Natural killer cell (primary cell): ENCODE measurements at regions not wholly inside any gene's neighbourhood (a gene's known extent, or its start where the extent isn't known, plus 50 kb on each side); places are given as distances from the start of the nearest gene placed in this dataset.

ENCODE experiments used
- ATAC-seq, 3 donors: fragments of 150-1000 bp in 2 of 3; fragments of 200-7000 bp in 1 of 3; cut with Tn5 transposase; 1 replicate in 1 of 3; 2 replicates in 2 of 3; pipeline ENCODE4 v1.10.0; 2021; ENCODE audit warnings: mild to moderate bottlenecking in 2 of 3, moderate library complexity in 2 of 3
- DNase-seq, 2 donors: peaks; one replicate each; pipeline versions ENCODE4 v3.0.0 to v3.0.0-alpha.2; 2013 to 2021; ENCODE audit warnings: mixed read lengths in 1 of 2
- H3K27ac ChIP-seq: one replicate; pipeline ENCODE4 v1.5.1; 2013; ENCODE audit warnings: mild to moderate bottlenecking, low read length
- H3K27me3 ChIP-seq: one replicate; pipeline ENCODE4 v1.6.1; 2013; ENCODE audit warnings: low read length; ENCODE audit not compliant: control insufficient read depth, insufficient read depth
- H3K36me3 ChIP-seq: one replicate; pipeline ENCODE4 v1.6.1; 2013; ENCODE audit warnings: low read length; ENCODE audit not compliant: control insufficient read depth, insufficient read depth
- H3K4me1 ChIP-seq: one replicate; pipeline ENCODE4 v1.6.1; 2013; ENCODE audit warnings: low read length; ENCODE audit not compliant: control insufficient read depth, insufficient read depth
- H3K4me3 ChIP-seq: one replicate; pipeline ENCODE4 v1.5.1; 2013; ENCODE audit warnings: low read length
- H3K9me3 ChIP-seq: one replicate; pipeline ENCODE4 v1.6.1; 2013; ENCODE audit warnings: low read length; ENCODE audit not compliant: control insufficient read depth, insufficient read depth
- H3K27ac Mint-ChIP-seq, 2 donors: one replicate each; pipeline ENCODE4 v1.8.0; 2022; ENCODE audit warnings: mild to moderate bottlenecking in 2 of 2, mixed read lengths in 2 of 2, moderate library complexity in 1 of 2
- H3K27me3 Mint-ChIP-seq, 2 donors: one replicate each; pipeline ENCODE4 v1.8.0; 2022; ENCODE audit warnings: low read depth in 2 of 2, mixed read lengths in 2 of 2
- H3K36me3 Mint-ChIP-seq: one replicate; pipeline ENCODE4 v1.8.0; 2022; ENCODE audit warnings: mixed read lengths
- H3K4me1 Mint-ChIP-seq, 2 donors: one replicate each; pipeline ENCODE4 v1.8.0; 2022; ENCODE audit warnings: mixed read lengths in 2 of 2
- H3K4me3 Mint-ChIP-seq: one replicate; pipeline ENCODE4 v1.8.0; 2022; ENCODE audit warnings: mild to moderate bottlenecking, moderate library complexity, mixed read lengths
- H3K9me3 Mint-ChIP-seq, 2 donors: one replicate each; pipeline ENCODE4 v1.8.0; 2022; ENCODE audit warnings: mixed read lengths in 2 of 2
- CTCF ChIP-seq: fragments of 200-600 bp; IDR thresholded peaks from one replicate; pipeline ENCODE4 v1.8.0; 2022; ENCODE audit warnings: antibody characterized with exemption
- WGBS: methylation state at CpG from one replicate; pipeline ENCODE4 v1.1.7; 2013; ENCODE audit warnings: missing lambda C conversion rate; ENCODE audit not compliant: insufficient coverage; 5-methylcytosine and 5-hydroxymethylcytosine counted together
- intact Hi-C: fragments of 100-400 bp; cut with micrococcal nuclease; formaldehyde crosslinking; loops from one replicate; pipeline ENCODE4 v1.14.2; 2022

GRCh38 chr12:4161718-4162117, 111.8 kb upstream of the CCND2 start:
- ATAC-seq: no peak
- no peaks in the 10 kb centered on the region for H3K27me3 ChIP-seq
- H3K9me3 ChIP-seq: no peaks in the 10 kb centered on the region
- intact Hi-C loops: no loop called here
- H3K27ac Mint-ChIP-seq: no peak overlapping the region
- peaks cover 17 to 22% of the 10 kb centered on the region in 2 donors for H3K4me1 Mint-ChIP-seq
- H3K9me3 Mint-ChIP-seq: no peaks in the 10 kb centered on the region
- WGBS: 100% methylated on average over 2 of the region's 3 CpGs
- H3K27ac ChIP-seq: no peak overlapping the region
- no peaks in the 10 kb centered on the region for H3K36me3 ChIP-seq
- no peak for TF ChIP-seq CTCF
- no peak for DNase-seq
- no peaks in the 10 kb centered on the region for H3K27me3 Mint-ChIP-seq
- peaks cover 16% of the 10 kb centered on the region for H3K4me1 ChIP-seq
- no peak overlapping the region for H3K4me3 Mint-ChIP-seq
- no peaks in the 10 kb centered on the region for H3K36me3 Mint-ChIP-seq
- no peak overlapping the region for H3K4me3 ChIP-seq

- DNase-seq: no peak
- no peak overlapping the region for H3K27ac ChIP-seq
- peaks cover 27% of the 10 kb centered on the region for H3K4me1 ChIP-seq
- Mint-ChIP-seq H3K27ac (no peak overlapping the region), H3K27me3 (no peaks in the 10 kb centered on the region), H3K9me3 (no peaks in the 10 kb centered on the region), H3K36me3 (no peaks in the 10 kb centered on the region), H3K4me3 (no peak overlapping the region), H3K4me1 (peaks cover 29% of the 10 kb centered on the region in 2 donors)
- ATAC-seq: no peak
- no peak overlapping the region for H3K4me3 ChIP-seq
- TF ChIP-seq CTCF: no peak
- 80% methylated on average over 2 of the region's 2 CpGs for WGBS
- no peaks in the 10 kb centered on the region for H3K9me3 ChIP-seq
- no peaks in the 10 kb centered on the region for H3K27me3 ChIP-seq
- no peaks in the 10 kb centered on the region for H3K36me3 ChIP-seq
- intact Hi-C loops: no loop called here
These were observed 113.1 kb upstream of the CCND2 start for GRCh38 chr12:4160314-4161040.

- peaks cover 26 to 28% of the 10 kb centered on the region in 2 donors for H3K4me1 Mint-ChIP-seq
- intact Hi-C loops: no loop called here
- no peak for DNase-seq
- Histone ChIP-seq H3K27me3 (no peaks in the 10 kb centered on the region), H3K27ac (no peak overlapping the region), H3K9me3 (no peaks in the 10 kb centered on the region), H3K36me3 (no peaks in the 10 kb centered on the region), H3K4me3 (no peak overlapping the region), H3K4me1 (peaks cover 23% of the 10 kb centered on the region)
- no peak for TF ChIP-seq CTCF
- H3K9me3 Mint-ChIP-seq: no peaks in the 10 kb centered on the region
- no peak overlapping the region for H3K27ac Mint-ChIP-seq
- ATAC-seq: no peak
- H3K27me3 Mint-ChIP-seq: no peaks in the 10 kb centered on the region
- no peaks in the 10 kb centered on the region for H3K36me3 Mint-ChIP-seq
- WGBS: 92% methylated on average over 2 of the region's 2 CpGs
- H3K4me3 Mint-ChIP-seq: no peak overlapping the region
These were observed 113.7 kb upstream of the CCND2 start for GRCh38 chr12:4159851-4160250.

GRCh38 chr12:4158306-4158705, 115.3 kb upstream of the CCND2 start:
- no peak for ATAC-seq
- no peaks in the 10 kb centered on the region for H3K36me3 ChIP-seq
- Mint-ChIP-seq H3K4me3 (no peak overlapping the region), H3K27ac (peak overlapping the region in 1 of 2 donors; percentile 38), H3K27me3 (no peaks in the 10 kb centered on the region), H3K9me3 (no peaks in the 10 kb centered on the region), H3K4me1 (peaks cover 34 to 38% of the 10 kb centered on the region in 2 donors), H3K36me3 (no peaks in the 10 kb centered on the region)
- H3K27ac ChIP-seq: no peak overlapping the region
- H3K9me3 ChIP-seq: no peaks in the 10 kb centered on the region
- intact Hi-C loops: no loop called here
- DNase-seq: no peak
- TF ChIP-seq CTCF: no peak
- no peaks in the 10 kb centered on the region for H3K27me3 ChIP-seq
- H3K4me1 ChIP-seq: peaks cover 28% of the 10 kb centered on the region
- no peak overlapping the region for H3K4me3 ChIP-seq
- WGBS: 33% methylated on average over 2 of the region's 2 CpGs
